Fibroblast of pulmonary artery (primary cell): ENCODE measurements at regions not wholly inside any gene's neighbourhood (a gene's known extent, or its start where the extent isn't known, plus 50 kb on each side); places are given as distances from the start of the nearest gene placed in this dataset.

Experiments
- DNase-seq: peaks from one replicate; pipeline ENCODE4 v3.0.0-alpha.2; 2010; ENCODE audit warnings: low read depth
- H3K4me3 ChIP-seq: replicated peaks from 2 replicates; pipeline ENCODE4 v1.5.1; 2011; ENCODE audit warnings: low read depth, mild to moderate bottlenecking, control low read depth, low read length, moderate library complexity
- CTCF ChIP-seq: IDR thresholded peaks from 2 replicates; pipeline ENCODE4 v1.5.1; 2011; ENCODE audit warnings: mild to moderate bottlenecking, control low read depth, low read length, inconsistent platforms; ENCODE audit errors: missing control alignments

- no peak for TF ChIP-seq CTCF
- DNase-seq, result no peak
These were observed 256.5 kb downstream of the MYCN start for GRCh38 chr2:16196687-16197503.

GRCh38 chr2:16195681-16196070, 255.3 kb downstream of the MYCN start:
- TF ChIP-seq CTCF, result no peak
- H3K4me3 ChIP-seq, result no peak overlapping the region
- no peak for DNase-seq

More at GRCh38 chr2:16196687-16197503, 256.5 kb downstream of the MYCN start:
- H3K4me3 ChIP-seq, result no peak overlapping the region

- no peak for DNase-seq
- TF ChIP-seq CTCF, result no peak
- H3K4me3 ChIP-seq, result no peak overlapping the region
These were observed 254.8 kb downstream of the MYCN start for GRCh38 chr2:16194931-16195680.

GRCh38 chr2:16194530-16194929, 254.2 kb downstream of the MYCN start:
- DNase-seq, result no peak
- no peak overlapping the region for H3K4me3 ChIP-seq
- no peak for TF ChIP-seq CTCF

GRCh38 chr2:16194096-16194390, 253.7 kb downstream of the MYCN start:
- H3K4me3 ChIP-seq, result no peak overlapping the region
- TF ChIP-seq CTCF, result no peak
- DNase-seq, result no peak

- no peak for DNase-seq
- no peak for TF ChIP-seq CTCF
These were observed 252.3 kb downstream of the MYCN start for GRCh38 chr2:16192416-16193216.

More at GRCh38 chr2:16192416-16193216, 252.3 kb downstream of the MYCN start:
- H3K4me3 ChIP-seq, result no peak overlapping the region
